ENCODE measurements at regions not wholly inside any gene's neighbourhood (a gene's known extent, or its start where the extent isn't known, plus 50 kb on each side); places are given as distances from the start of the nearest gene placed in this dataset.

DNA sequence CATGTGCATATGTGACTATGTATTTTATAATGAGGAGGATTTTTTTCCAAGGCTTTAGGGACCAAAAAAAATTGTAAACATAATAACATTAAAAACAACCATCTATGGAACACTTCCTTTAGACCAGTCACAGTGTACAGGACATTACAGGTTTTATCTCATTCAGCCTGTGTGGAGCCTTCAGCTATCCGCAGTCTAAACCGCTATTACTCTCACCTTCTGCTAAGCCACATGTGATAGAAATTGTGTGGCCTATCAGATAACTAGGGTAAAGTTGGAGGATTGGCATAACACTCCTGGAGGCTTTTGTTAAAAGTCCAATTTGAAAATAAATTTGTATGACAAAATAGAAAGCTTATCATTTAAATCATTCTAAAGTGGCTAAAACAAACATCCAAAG lies 281.2 kb upstream of the TMTC1 start:
- TF ChIP-seq EZH2 (IDR thresholded peaks at IDR 0.05; ENCODE audit: low read length, unreplicated experiment) (no peak), EZH2phosphoT487 (IDR thresholded peaks at IDR 0.05; ENCODE audit: borderline replicate concordance, low read length) (no peak)
- TF ChIP-seq, protein P1, sequence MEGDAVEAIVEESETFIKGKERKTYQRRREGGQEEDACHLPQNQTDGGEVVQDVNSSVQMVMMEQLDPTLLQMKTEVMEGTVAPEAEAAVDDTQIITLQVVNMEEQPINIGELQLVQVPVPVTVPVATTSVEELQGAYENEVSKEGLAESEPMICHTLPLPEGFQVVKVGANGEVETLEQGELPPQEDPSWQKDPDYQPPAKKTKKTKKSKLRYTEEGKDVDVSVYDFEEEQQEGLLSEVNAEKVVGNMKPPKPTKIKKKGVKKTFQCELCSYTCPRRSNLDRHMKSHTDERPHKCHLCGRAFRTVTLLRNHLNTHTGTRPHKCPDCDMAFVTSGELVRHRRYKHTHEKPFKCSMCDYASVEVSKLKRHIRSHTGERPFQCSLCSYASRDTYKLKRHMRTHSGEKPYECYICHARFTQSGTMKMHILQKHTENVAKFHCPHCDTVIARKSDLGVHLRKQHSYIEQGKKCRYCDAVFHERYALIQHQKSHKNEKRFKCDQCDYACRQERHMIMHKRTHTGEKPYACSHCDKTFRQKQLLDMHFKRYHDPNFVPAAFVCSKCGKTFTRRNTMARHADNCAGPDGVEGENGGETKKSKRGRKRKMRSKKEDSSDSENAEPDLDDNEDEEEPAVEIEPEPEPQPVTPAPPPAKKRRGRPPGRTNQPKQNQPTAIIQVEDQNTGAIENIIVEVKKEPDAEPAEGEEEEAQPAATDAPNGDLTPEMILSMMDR (conservative IDR thresholded peaks at IDR 0.05; ENCODE audit: low read depth, low read length): no peak
